Mesothelial cell of epicardium (in vitro differentiated cells): ENCODE measurements at regions not wholly inside any gene's neighbourhood (a gene's known extent, or its start where the extent isn't known, plus 50 kb on each side); places are given as distances from the start of the nearest gene placed in this dataset.

Source experiments
- DNase-seq, 2 experiments: peaks; one replicate each; pipeline ENCODE4 v3.0.0; 2021; ENCODE audit warnings: low spot score in 2 of 2; ENCODE audit not compliant: unreplicated experiment in 2 of 2
- H3K27ac Mint-ChIP-seq: 2 replicates; pipeline ENCODE4 v1.8.0; 2021; ENCODE audit warnings: mixed read lengths
- H3K27me3 Mint-ChIP-seq: 2 replicates; pipeline ENCODE4 v1.8.0; 2021; ENCODE audit warnings: low read depth, mixed read lengths
- H3K36me3 Mint-ChIP-seq: 2 replicates; pipeline ENCODE4 v1.8.0; 2021; ENCODE audit warnings: mixed read lengths
- H3K4me1 Mint-ChIP-seq: 2 replicates; pipeline ENCODE4 v1.8.0; 2021; ENCODE audit warnings: mixed read lengths
- H3K4me3 Mint-ChIP-seq: 2 replicates; pipeline ENCODE4 v1.8.0; 2021; ENCODE audit warnings: mild to moderate bottlenecking, moderate library complexity, mixed read lengths
- H3K9me3 Mint-ChIP-seq: 2 replicates; pipeline ENCODE4 v1.8.0; 2021; ENCODE audit warnings: mixed read lengths
- CTCF ChIP-seq: fragments of 200-600 bp; sonication (generic); IDR thresholded peaks from one replicate; pipeline ENCODE4 v1.5.0; 2021; ENCODE audit warnings: antibody characterized with exemption; ENCODE audit not compliant: unreplicated experiment

- Mint-ChIP-seq H3K4me3 (no peak overlapping the region), H3K4me1 (no peaks in the 10 kb centered on the region), H3K27ac (no peak overlapping the region), H3K36me3 (no peaks in the 10 kb centered on the region), H3K27me3 (peaks cover 4% of the 10 kb centered on the region), H3K9me3 (peaks cover 9% of the 10 kb centered on the region)
- no peak for TF ChIP-seq CTCF
- DNase-seq = no peak
Observed at GRCh38 chr18:77981874-77982273, 732.2 kb downstream of the GALR1 start.

GRCh38 chr18:77983270-77983669, 733.6 kb downstream of the GALR1 start:
- H3K27me3 Mint-ChIP-seq = peaks cover 8% of the 10 kb centered on the region
- DNase-seq = no peak
- no peak overlapping the region for H3K27ac Mint-ChIP-seq
- TF ChIP-seq CTCF = no peak
- no peaks in the 10 kb centered on the region for H3K36me3 Mint-ChIP-seq
- H3K4me1 Mint-ChIP-seq = no peaks in the 10 kb centered on the region
- no peak overlapping the region for H3K4me3 Mint-ChIP-seq
- H3K9me3 Mint-ChIP-seq = peaks cover 5% of the 10 kb centered on the region

GRCh38 chr18:77984178-77984577, 734.5 kb downstream of the GALR1 start:
- TF ChIP-seq CTCF = no peak
- DNase-seq = no peak
- Mint-ChIP-seq H3K4me3 (no peak overlapping the region), H3K27ac (no peak overlapping the region), H3K9me3 (peaks cover 4% of the 10 kb centered on the region), H3K36me3 (no peaks in the 10 kb centered on the region), H3K27me3 (peaks cover 10% of the 10 kb centered on the region), H3K4me1 (no peaks in the 10 kb centered on the region)

- H3K27ac Mint-ChIP-seq = no peak overlapping the region
- no peak for TF ChIP-seq CTCF
- no peaks in the 10 kb centered on the region for H3K4me1 Mint-ChIP-seq
- H3K9me3 Mint-ChIP-seq = peaks cover 4% of the 10 kb centered on the region
- no peak overlapping the region for H3K4me3 Mint-ChIP-seq
- H3K27me3 Mint-ChIP-seq = peaks cover 10% of the 10 kb centered on the region
- H3K36me3 Mint-ChIP-seq = no peaks in the 10 kb centered on the region
- DNase-seq = no peak
Observed at GRCh38 chr18:77984833-77985232, 735.2 kb downstream of the GALR1 start.

GRCh38 chr18:77985526-77986281, 736.1 kb downstream of the GALR1 start:
- Mint-ChIP-seq H3K9me3 (peaks cover 4% of the 10 kb centered on the region), H3K36me3 (no peaks in the 10 kb centered on the region), H3K4me3 (no peak overlapping the region), H3K27me3 (peaks cover 12% of the 10 kb centered on the region), H3K4me1 (no peaks in the 10 kb centered on the region), H3K27ac (no peak overlapping the region)
- no peak for TF ChIP-seq CTCF
- DNase-seq = no peak

- no peaks in the 10 kb centered on the region for H3K36me3 Mint-ChIP-seq
- H3K9me3 Mint-ChIP-seq = peaks cover 11% of the 10 kb centered on the region
- no peak for DNase-seq
- H3K4me1 Mint-ChIP-seq = no peaks in the 10 kb centered on the region
- no peak for TF ChIP-seq CTCF
- no peak overlapping the region for H3K27ac Mint-ChIP-seq
- H3K27me3 Mint-ChIP-seq = peaks cover 12% of the 10 kb centered on the region
- no peak overlapping the region for H3K4me3 Mint-ChIP-seq
Observed at GRCh38 chr18:77990131-77990530, 740.5 kb downstream of the GALR1 start.
